NCI-H1694 (cell line): ENCODE measurements at regions not wholly inside any gene's neighbourhood (a gene's known extent, or its start where the extent isn't known, plus 50 kb on each side); places are given as distances from the start of the nearest gene placed in this dataset.

Experiments
- DNase-seq: peaks from one replicate; lab custom pipeline; 2025; lab: John Stamatoyannopoulos, UW

DNA sequence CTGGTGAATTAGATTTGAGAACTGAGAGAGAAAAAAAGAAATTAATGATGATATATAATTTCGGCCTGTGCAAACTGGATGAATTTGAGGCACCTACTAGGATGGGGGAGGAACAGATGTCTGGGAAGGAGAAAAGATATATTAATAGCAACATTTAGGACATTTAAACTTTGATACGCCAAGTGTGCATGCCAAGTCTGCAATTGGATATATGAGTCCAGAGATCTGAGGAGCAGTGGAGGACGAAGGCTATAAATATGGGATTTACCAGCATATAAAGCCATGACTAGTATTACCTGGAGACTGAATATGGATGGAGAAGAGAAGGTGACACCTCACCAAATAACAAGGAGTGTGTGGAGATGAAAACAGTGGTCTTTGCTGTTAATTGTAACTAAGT, 272.6 kb upstream of the HSF2 start:
- no peak for DNase-seq

- no peak for DNase-seq
Observed at GRCh38 chr6:122128445-122128844, 271.0 kb upstream of the HSF2 start.

DNA sequence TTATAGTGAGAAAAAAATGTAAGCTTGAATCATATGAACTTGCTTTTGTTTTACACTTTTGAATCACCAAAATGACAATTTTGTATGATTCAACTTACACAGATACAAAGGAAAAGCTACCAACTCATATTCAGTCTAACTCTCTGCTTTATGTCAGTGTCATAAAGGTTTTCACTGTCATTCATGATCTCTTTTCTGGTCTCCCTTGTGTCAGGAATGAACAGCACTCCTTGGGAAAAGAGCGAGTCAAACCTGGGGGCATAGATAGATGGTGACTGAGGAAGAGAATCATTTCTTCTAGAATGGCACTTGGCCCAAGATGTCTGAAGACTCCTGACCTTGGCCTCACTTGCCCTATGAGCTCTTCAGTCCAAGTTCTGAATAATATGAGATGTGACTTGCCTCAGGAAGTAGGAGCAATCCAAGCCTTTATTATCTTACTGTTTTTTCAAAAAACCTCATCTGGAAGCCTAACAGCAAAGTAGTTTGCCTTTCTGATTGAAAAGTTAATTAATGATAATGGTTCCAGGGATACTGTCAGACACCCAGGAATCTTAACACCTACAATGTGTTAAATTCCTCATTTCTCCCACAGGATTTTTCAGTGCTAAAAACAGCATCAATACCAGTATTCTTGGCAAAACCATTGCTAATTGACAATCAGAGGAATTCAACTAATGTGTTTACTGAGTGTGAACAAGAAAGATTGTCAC, 270.0 kb upstream of the HSF2 start:
- DNase-seq: no peak

DNA sequence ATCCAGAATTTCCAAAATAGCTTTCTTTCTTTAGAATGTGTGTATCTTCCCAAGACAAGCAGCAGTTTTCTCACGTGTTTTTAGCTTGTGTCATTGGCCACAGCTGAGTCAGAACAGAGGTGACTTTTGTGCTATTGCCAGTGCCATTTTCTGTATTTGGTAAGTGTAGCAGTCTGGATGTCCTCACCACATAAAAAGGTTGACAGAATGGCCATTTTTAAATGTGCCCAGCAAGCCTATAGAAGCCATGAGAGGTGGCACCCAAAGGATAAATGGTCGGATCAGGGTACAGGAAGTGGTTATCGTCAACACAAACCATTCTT, 269.5 kb upstream of the HSF2 start:
- DNase-seq: no peak

DNA sequence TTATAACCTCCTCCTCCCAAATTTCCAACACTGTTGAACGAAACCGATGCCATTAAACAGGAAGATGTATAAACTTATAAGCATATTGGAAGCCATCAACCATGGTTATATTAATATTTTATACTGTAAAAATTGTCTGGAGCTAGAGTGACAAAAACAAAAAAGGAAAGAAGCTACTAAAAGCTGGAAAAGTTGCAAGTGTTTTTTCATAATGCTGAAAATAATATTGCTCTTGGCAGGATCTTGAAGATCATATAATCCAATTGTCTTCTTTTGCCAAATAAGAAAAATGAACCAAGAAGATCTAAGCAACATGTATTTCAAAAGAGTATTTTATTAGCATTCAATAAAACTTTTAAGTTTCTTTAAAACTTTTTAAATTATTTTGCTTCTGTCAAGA, 268.9 kb upstream of the HSF2 start:
- no peak for DNase-seq

DNA sequence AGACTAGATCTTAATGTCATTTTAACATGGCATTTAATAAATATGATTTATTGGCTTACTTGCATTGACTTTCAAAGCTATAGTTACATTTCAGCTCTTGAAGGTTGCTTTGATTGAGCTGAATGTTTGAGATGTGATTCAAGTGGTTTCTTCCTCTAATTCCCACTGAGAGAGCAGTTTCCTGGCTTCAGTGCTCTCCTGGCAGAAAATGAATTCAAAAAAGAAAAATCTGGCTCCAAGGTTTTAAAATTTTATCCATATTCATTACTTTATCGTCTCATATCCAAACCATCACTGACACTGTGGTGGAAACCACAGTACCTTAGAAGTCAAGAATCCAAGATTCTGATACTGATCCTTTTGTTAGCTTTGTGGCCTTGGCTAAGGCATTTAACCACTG, 263.1 kb upstream of the HSF2 start:
- DNase-seq: no peak

GRCh38 chr6:122140031-122140430, 259.4 kb upstream of the HSF2 start:
- DNase-seq: no peak

GRCh38 chr6:122141246-122141645, 258.2 kb upstream of the HSF2 start:
- no peak for DNase-seq

DNA sequence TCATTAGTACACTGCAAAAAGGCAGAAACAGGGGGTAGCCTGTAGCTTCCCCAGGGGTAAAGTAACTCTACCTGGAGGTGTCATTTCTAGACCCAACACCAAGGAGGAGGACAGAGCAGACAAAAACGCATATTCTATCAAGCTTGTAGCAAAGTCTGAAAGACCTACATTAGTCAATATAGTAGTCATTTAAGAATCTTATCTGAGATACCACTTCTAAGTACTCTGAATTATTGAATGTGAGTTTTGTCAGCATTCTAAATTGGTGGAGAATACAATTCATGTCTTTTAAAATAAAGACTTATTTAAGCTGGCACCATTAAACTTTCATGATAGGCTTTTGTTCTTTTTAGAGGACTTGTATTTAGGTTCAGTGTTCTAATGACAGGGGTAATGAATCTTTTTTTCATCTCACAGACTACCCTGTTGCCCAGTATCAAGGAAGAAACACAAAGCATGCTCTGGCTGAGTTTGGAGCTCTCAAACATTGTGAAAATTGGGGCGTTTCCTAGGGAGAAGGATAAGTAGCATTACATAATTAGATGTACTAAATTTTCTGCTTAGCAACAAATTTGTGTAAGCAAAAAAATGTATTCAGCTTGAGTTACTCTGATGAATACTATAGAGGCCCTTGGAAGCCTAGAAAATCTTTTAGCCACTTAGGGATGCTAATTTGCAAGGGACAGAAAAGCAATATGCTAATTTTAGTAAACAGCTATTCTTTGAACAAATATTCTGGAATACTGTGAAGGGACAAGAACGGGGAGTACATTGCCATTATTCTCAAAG, 255.4 kb upstream of the HSF2 start:
- DNase-seq: no peak

- no peak for DNase-seq
Observed at GRCh38 chr6:122145246-122145645, 254.2 kb upstream of the HSF2 start.

DNA sequence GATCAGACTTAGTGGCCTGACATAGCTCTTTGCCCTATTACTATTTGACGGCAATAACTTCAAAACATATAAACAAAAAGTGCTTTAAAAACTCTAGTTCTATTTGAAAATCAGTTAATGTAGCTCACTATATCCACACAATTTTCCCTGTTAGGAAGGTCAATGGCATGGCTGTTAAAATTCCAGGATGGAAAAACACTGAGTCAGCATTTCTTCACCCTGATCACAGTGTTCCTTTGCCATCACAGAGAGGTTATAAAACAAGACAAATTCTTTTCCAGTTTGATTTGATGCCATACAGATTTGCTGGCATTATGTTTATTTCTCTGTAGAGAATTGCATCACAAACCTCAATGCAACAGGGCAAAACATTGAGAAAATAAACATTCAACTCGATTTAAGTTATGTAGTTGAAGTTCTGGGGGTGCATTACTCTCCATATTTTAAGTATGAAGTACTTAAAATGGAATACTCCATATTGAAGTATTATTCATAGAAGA, 253.7 kb upstream of the HSF2 start:
- DNase-seq: no peak

DNA sequence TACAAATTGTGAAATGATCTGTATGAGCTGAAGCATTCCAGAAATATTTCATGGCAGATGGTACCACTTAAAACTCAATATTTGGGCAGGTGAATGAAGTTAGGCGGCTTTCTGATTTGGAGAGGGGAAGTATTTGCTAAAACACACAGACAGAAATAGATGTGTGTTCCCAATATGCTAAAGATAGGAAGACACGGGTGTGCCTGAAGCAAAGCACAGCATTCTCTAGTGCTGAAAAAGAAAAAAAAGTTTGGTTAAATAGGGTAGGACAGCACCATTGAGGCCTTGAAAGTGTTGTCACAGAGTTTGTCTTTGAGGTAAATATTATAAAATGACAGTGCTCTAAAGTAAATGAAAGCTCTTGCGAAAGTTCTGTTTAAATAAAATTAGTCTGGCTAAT, 252.2 kb upstream of the HSF2 start:
- no peak for DNase-seq

DNA sequence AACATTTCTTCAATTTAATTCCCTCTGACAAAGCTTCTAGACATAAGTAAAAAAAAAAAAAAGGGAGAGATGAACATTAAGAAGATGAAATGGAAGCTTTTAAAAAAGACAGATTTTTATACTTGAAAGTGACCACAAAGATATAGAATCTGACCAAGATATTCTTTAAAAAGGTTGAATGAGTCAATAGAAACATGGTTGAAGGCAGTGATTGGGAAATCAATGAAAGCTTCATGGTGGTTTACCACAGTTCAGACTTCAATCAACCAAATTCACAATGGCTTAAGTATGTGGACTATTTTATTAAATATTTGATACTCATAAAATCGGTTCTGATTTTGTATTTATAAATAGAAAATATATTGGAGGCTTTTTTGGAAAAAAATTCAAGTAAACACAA, 248.4 kb upstream of the HSF2 start:
- no peak for DNase-seq

DNA sequence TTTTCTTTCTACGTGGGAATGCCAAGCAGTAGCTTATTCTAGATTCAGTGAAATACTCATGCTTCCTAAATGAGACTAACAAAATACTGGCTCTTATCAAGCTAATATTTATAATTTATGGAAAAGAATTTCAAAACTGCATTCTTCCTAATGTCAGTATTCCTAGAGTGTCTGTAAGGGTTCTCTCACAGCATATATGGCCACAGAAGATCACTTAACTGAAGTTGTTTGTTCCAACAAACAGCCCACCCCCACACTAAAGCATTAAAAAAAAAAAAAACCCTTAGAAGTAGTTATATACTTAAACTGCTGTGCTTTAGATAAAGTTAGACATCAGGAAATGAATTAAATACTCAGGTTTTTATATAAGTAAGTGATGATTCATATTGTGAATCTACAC, 247.7 kb upstream of the HSF2 start:
- no peak for DNase-seq

DNA sequence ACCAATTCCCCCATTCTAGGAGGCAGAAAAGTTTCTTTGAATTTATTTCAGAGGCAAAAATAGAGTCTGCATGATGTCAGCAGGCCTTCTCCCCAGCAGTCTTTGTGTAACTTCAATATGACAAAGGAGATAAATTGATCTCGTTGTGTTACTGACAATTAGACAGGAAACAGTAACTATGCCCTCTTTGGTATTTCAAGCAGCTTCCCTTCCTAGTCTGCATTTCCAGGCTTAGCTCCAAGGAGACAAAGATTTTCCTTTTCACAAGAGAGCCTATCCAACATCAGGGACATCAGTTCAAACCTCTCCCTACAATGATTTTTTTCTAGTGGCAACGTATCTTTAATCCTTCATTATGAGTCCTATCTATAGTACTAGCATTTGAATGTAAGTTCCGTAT, 245.9 kb upstream of the HSF2 start:
- DNase-seq: no peak

DNA sequence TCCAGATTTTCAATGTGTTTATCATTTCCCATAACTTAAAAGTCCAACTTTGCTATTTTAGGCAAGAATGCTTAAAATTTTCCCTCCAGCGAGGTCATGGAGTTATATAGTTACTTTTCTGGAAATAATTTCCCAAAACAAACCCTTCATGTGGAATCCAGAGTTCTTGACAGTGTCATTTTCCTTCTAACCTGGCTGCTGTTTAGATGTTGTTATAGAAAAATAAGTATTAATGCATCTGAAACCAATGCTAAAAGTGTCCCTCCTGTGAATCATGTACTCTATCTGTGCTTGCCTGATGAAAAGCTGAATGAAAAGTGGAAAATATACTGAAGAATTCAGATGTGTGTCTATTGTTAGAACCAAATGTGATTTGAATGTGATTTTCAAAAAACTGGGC, 245.3 kb upstream of the HSF2 start:
- no peak for DNase-seq

DNA sequence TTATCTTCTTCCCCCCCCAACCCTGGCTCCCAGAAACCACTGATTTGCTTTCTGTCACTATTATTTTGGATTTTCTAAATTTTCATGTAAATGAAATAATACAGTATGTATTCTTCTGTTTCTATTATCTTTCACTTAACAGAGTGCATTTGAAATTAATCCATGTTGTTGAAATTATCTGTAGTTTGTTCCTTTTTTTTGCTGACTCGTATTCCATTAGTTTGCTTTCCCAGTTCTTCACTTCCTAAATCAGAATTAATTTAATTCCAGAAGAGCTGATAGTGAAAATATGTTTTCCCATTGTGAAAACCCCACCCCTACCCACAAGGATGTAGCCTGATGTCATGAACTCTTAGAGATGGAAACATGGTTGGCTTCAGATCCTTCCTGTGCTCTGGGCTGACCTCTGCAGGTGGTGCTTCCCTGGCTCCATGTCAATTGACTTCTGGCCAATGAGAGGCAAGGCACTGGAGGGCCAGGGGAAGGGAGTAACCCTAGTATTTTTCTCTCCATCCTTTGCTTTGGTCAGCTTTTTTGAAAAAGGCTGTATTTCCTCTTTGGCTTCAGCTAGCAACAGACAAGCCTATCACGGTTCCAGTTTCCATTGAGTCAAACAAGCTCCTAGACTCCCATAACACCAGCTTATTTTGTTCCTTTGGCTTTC, 244.4 kb upstream of the HSF2 start:
- no peak for DNase-seq

DNA sequence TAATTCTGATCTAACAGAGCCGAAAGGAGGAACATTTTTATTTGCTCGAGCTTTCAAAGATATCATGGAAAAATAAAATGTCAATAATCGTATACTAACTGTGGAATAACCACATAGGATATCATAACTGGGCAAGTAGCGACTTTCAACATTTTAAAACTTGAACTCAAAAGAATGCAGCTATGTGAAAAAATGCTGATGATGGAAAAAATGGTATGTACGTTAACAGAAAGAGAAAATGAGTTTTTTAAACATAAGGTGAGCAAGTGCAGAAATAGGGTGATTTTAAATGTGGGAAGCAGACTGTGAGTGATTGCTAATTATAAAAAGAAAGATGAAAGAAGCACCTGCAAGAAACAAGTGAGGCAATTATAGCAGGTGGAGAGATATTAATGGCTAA, 238.3 kb upstream of the HSF2 start:
- no peak for DNase-seq

DNA sequence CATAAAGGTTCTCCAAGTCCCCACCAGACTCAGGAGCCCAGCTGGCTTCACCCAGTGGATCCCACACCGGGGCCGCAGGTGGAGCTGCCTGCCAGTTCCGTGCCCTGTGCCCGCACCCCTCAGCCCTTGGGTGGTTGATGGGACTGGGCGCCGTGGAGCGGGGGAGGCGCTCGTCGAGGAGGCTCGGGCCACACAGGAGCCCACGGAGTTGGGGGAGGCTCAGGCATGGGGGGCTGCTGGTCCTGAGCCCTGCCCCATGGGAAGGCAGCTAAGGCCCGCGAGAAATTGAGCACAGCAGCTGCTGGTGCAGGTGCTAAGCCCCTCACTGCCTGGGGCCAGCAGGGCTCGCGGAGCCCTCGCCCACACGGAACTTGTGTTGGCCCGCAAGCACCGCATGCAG, 234.4 kb upstream of the HSF2 start:
- DNase-seq: no peak

DNA sequence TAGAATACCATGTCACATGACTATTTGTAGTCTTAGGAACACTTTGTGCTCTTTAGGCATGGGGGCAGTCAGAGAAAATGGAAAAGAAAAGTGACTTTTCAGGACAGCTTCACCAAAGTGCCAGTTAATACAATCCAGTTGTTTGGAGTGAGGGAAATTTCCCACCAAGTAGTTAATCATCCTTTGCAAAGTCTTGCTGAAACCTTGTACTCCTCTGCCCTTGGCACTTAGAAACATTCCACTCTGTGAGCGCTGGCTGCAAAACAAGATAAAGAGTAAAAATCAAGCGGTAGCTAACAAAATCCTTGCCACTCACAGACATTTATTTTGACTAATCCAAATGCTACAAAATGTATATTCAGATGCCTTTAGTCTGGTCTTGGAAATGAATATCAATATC, 229.2 kb upstream of the HSF2 start:
- DNase-seq: no peak

DNA sequence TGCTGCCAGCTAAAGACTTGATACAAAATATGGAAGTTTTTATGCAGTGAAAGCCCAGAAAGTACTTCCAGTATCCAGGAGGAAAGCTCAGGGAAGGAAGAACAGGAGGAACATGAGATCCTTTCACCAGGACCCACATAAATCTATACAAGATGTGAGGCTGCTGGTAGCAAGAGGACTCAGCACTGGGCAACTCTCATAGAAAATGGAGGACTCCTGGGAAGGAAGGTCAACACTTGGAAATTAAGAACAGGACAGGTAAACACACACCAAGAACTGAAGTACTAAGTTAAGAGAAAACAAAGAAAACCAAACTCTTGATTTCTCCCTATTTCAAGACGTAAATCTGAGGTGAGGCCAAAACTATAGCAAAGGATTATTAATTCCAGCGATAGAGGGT, 220.5 kb upstream of the HSF2 start:
- no peak for DNase-seq

DNA sequence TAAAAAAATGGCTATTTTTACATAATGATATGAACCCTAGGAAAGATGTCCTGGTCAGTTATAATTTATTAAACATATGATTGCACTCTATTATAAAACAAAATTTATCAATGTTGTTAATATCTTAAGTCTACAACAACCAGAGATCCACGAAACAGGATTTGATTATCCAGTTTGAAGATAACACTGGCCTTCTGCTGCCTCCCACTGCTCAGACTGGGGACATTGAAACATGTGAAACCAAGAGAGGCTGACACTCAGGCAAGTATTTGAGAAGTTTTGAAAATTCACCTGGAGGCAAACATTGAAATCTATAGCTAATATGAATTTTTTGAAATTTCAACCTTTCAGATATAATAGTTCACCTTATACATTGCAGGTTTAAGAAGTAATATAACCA, 219.3 kb upstream of the HSF2 start:
- no peak for DNase-seq

- no peak for DNase-seq
Observed at GRCh38 chr6:122182061-122182460, 217.4 kb upstream of the HSF2 start.
